HG03457 (cell line): ENCODE measurements at regions not wholly inside any gene's neighbourhood (a gene's known extent, or its start where the extent isn't known, plus 50 kb on each side); places are given as distances from the start of the nearest gene placed in this dataset.
"Not testable (repeated sequence)": the region's sequence is repeated elsewhere in the genome, so short reads cannot be mapped to it uniquely, and the experiment has no call there.

Source experiments
- ATAC-seq: cut with Tn5 transposase; IDR thresholded peaks from one replicate; pipeline ENCODE4 v1.9.1; 2021; ENCODE audit warnings: moderate number of reproducible peaks; ENCODE audit not compliant: unreplicated experiment

DNA sequence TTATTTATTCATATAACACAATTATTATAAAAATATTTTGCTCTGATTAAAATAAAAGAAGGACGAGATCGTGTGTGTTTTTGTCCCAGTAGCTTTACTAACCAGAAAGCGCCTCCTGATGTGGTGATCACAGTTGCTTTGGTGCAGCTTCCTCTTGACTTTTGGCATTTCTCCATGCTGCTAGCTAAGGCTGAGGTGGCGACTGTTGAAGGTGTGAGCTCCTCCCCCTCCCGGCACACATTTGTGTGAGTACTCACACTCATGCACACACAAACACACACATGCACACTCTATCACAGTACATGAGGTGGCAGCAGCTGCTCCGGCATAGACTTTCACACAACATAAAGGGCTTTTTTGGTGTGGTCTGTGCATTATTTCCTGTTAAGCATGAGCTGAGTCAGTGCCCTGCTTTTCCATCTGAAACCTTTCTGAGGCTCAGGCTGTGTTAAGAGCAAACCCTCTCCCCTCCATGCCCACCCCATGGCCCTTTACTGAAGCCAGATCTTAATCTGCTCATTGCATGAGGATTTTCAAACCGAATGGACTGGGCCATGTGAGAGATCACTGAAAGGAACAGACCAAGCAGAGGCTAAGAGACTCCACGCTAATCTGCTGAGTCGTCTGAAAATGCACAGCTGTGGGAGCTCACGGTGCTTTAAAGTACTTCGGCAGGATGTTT is 53.3 kb downstream of the FOXD4L1 start:
- not testable (repeated sequence) for ATAC-seq

DNA sequence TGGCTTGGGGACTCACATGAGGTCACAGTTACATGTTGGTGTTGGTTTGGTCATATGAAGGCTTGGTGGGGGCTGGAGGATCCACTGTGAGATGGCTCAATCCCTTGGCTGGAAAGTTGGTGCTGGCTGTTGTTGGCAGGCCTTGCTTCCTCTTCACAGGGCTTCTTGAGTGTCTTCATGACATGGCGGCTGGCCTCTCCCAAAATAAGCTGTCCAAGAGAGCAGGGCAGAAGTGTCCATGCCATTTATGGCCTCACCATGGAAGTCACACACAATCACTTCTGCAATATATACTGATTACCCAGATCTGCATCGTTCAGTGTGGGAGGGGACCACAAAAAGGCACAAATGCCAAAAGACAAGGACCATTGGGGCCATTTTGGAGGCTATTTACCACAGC is 61.4 kb downstream of the FOXD4L1 start:
- ATAC-seq, result not testable (repeated sequence)

DNA sequence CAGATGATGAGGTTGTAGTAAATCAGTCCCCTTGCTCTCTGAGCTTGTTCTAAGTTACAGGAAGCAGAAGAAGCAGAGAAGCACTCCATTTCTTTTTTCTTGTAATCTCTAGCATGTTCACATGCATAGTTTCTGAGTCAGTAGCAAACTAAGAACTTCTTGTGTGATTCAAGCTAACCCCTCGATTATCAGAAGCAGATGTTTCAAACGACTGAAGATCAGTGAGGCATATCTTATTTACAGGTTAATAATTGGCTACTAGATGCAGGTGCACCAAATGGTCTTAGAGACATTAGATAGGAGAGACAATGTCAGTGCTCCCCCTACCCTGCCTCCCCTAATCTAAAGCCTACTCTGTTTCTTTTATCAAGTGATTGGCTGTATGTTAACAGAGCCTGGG is 64.2 kb downstream of the FOXD4L1 start:
- peak; percentile 52 for ATAC-seq

DNA sequence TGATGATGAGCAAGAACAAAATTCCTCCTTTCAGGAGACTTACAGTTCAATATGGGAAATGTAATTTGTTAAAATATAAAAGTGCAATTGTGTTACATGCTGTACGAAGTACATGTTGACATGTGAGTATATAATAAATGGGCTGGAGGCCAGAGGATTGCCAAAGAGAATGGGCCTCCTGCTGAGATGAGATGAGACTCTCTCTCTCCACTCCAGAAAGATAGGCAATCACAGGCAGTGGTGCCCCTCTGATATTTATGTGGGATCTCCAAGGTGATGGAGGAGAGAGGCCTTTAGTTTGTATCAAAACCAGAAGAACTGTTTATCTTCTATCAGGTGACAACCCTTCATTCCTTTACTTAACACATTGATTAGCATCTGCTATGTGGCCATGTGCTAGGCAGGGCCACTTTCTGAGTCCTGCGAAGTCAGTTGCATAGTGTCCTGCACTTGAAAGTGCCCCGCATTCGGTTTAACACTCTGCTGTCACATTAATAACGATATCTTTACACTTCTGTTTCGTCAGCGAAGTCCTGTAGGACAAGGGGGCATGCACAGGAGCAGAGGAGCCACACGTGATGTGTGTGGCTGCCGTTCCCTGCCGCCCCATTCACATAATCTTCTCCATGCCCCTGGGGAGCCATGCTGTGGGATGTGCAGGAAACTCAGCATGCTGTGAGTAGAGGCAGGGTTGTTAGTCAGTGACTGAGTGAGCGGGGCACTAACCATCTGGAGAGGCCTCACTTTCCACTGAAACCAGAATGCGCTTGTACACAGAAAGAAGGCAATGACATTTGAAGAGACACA is 60.2 kb upstream of the RABL2A start:
- not testable (repeated sequence) for ATAC-seq

DNA sequence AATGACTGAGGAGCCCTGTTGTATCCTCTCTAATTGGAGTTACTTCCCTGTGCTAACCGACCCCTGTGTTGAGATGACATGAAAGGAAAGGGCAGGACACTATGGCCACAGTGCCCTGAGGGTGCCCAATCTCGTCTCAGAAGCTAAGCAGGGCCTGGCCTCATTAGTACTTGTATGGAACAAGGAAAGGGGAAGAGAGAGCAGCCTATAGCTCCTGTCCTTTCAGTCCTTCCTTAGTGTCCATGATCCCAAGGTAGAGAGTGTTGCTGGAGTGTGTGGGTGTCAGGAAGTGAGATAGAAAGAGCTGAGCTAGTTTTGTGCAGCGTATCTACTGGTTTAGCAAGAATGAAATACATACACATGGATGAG is 59.6 kb upstream of the RABL2A start:
- not testable (repeated sequence) for ATAC-seq

DNA sequence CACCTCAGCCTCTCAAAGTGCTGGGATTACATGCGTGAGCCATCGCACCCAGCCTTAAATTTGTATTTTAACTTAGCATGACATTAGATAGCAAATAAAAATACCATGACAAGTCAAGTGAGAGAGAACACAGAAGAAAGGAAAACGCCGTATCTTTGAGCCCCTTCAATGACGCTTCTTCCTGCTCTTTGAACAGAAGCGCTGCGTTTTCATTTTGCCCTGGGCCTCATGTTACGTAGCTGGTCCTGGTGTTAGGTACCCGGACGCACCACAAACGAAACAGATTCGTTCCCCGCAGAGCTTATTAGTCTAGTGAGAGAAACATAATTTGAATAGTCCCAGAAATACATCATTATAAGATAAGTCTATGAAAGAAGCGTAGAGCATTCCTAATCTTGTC is 58.8 kb upstream of the RABL2A start:
- not testable (repeated sequence) for ATAC-seq

DNA sequence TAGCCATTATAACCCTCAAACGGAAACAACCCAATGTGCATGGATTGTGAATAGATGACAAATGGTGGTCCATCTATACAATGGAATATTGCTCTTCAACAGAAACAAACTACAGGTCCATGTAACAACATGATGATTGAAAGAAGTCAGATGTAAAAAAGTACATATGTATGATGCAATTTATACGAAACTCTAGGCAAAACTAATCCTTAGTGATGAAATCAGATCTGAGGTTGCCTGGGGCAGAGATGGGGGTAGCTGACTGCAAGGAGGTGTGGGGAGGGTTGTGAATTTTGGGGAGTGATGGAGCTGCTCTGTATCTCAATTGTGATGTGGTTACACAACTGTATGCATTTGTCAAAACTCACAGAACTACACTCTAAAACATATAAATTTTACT is 57.0 kb upstream of the RABL2A start:
- not testable (repeated sequence) for ATAC-seq

DNA sequence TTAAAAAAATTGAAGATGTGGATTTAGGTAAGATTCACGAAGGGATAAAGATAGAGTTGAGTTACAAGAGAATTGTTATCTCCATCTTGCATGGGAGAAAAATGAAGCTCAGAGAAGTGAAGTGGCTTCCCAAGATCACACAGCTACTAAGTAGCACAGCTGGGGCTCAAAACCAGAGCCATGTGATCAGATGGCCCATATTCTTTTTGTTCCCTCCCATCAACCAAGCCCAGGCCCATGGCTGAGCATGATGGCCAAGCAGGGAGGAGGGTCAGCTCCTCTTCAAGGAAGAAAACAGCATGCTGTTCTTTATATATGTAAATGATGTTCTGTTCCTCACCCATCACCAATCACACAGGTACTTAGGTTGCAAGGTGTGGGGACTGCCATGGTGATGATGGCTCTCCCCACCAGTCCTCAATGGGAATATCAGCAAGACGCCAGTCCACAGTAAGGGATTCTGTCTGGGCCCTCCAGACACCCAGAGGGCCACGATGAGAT is 56.5 kb upstream of the RABL2A start:
- ATAC-seq, result not testable (repeated sequence)

DNA sequence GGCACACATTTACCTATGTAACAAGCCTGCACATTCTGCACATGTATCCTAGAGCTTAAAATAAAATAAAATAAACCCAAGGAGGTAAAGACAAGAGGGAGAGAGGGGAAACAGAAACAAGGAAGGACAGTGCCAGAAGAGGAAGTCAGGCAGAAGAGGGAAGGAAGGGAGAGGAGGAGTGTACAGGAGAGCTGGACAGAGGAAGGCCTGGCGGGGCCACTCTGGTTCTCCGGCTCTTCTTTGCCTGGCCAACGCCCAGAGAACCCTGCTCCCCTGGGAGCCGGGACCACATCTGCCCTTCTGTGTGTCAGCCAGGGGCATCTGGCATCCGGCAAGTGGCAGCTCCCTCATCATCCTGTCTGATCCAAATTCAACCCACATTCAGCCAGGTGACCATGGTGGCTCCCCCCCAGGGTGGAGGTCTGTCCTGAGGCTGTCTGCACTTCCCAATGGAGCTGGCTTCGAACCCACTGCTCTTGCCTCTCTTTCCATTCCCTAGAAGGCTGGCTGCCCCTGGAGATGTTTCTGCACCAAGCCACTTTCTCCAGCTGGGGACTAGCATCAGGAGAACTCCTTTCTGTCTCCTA is 55.5 kb upstream of the RABL2A start:
- ATAC-seq, result not testable (repeated sequence)

DNA sequence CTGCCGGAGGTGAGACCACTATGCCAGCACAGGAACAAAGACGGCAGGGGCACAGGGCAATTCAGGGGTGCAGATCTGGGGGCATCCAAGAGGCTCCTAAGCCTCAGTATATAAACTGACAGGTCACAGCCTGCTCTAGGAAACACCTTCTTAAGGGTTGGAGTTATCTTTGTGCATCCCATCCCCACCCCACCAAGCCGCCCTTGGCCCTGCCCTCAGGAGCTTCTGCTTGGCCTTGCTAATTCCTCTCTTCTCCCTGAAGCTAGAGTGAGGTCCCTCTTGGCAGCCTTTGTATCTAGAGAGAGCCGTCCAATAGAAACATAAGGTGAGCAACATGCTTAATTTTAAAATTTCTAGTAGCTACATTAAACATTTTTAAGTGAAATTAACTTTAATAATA is 51.3 kb upstream of the RABL2A start:
- not testable (repeated sequence) for ATAC-seq

DNA sequence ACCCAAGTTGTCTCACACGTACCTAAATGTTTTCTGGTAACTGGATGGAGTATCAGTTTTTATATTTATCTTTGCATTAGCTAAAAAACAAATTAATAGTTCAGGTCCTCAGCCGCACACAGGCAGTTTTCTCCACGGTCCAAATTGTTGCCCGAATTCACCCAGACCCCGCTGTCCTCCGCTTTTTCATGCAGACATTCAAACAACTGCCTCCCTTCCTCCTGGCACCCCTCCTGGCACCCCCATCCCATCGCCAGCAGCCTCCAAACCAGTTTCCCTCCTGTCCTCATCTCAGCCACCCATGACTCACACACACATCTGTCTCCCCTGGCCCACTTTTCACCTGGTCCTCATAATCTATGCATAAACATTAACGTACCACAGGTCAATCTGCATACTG is 50.7 kb upstream of the RABL2A start:
- ATAC-seq, result not testable (repeated sequence)
